ENCODE measurements at regions not wholly inside any gene's neighbourhood (a gene's known extent, or its start where the extent isn't known, plus 50 kb on each side); places are given as distances from the start of the nearest gene placed in this dataset.
"Not testable (repeated sequence)": the region's sequence is repeated elsewhere in the genome, so short reads cannot be mapped to it uniquely, and the experiment has no call there.

DNA sequence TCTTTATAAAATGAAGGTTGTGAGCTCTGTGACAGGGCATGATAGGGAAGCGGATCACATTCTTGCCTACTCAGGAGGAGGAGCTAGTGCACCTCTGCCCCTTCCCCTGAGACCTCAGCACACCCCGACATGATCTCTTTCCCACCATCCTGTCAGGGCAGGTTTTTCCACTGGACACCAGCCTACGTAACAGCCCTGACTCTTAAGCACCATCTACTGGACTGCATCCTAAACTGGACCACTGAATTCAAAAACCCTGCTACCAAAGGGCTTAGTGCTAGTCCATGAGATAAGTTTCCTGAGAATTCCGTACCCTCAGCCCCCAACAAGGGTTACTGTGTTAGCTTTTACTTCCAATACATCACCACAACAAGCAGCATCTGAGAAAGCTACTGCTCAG is 68.5 kb upstream of the FCGR1A start:
- H3K9me3 ChIP-seq; in situ Hi-C loops (cut with MboI; ENCODE audit: low sequenced_read_pairs); H3K36me3 ChIP-seq (replicated peaks); DNase-seq (ENCODE audit: low spot score in 2 of 2); H3K27me3 ChIP-seq (ENCODE audit: low read depth); H3K4me1 ChIP-seq; H3K4me3 ChIP-seq: not testable (repeated sequence)

DNA sequence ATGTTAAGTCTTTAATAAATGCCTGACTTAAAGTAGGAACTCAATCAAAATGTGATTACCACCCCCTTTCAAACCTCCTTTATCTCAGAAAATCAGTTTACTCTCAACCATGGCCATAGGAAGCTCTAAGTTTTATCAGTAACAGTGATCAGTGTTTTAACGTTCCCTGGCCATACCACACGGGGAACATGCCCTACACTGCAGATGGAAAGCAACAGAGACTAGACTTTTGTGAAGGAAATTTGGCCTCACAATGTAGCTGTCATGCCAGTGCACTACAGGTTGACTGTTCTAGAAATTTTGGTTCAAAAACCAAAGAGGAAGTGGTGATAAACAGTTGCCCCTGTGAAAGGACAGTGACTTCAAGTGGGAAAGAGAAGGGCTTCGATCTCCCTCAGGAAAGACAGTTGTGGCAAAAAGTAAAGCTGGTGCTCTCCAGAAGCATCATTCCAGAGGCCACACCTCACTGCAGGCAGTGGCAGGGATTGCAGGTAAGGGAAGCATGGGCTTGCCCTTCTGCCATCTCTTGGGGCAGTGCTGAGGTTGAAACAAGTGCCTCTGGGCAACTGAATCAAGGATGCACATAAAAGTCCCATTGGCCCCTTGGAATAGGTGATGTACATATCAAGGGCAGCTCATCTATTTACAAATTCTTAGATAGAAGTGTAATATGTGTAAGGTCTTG is 57.7 kb upstream of the FCGR1A start:
- in situ Hi-C loops (cut with MboI; ENCODE audit: low sequenced_read_pairs); DNase-seq (ENCODE audit: low spot score in 2 of 2); H3K36me3 ChIP-seq (replicated peaks); H3K4me1 ChIP-seq; H3K27me3 ChIP-seq (ENCODE audit: low read depth); H3K4me3 ChIP-seq; H3K9me3 ChIP-seq: not testable (repeated sequence)

DNA sequence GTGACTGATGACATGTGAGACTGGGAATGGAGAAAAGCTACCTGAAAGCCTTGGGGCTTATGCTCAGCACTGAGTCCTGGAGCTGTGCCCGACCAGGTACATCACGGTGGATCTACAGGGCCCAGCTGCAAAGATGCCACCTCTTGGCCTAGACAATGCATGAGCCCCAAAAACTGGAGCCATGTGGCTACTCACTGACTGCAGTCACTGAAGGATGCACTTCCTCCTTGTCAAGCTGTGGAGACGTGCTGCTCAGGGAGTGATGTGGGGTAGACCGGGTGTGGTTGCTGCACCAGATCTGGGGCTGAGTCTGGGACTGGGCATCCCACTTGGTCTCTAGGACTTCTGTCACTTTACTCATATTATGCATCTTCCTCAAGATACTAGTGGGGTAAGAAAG is 55.8 kb upstream of the FCGR1A start:
- H3K27me3 ChIP-seq (ENCODE audit: low read depth); H3K9me3 ChIP-seq; in situ Hi-C loops (cut with MboI; ENCODE audit: low sequenced_read_pairs); DNase-seq (ENCODE audit: low spot score in 2 of 2); H3K4me3 ChIP-seq; H3K36me3 ChIP-seq (replicated peaks); H3K4me1 ChIP-seq: not testable (repeated sequence)

DNA sequence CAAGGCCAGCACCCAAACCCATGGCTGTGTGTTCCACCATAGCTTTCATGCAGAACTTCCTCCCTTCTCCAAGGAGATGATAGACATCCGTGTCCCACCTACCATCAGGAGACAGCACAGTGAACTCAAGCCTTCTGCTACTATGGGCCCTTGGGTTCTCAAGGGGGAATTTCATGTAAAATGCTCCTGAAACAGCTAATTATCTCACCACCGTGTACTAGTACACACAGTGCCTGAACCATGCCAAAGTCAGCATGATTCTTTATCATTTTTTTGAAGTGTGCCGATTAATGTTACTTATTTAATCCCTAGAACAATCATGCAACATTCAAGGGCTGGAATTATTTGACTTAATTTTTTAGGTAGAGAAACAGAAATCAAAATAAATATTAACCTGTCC is 53.9 kb upstream of the FCGR1A start:
- H3K27me3 ChIP-seq (ENCODE audit: low read depth); H3K4me3 ChIP-seq; DNase-seq (ENCODE audit: low spot score in 2 of 2); H3K9me3 ChIP-seq; in situ Hi-C loops (cut with MboI; ENCODE audit: low sequenced_read_pairs); H3K36me3 ChIP-seq (replicated peaks); H3K4me1 ChIP-seq: not testable (repeated sequence)

Data from HAP-1 (cell line).